IPS-11a (cell line): ENCODE measurements at regions not wholly inside any gene's neighbourhood (a gene's known extent, or its start where the extent isn't known, plus 50 kb on each side); places are given as distances from the start of the nearest gene placed in this dataset.

Experiments
- H3K4me3 ChIP-seq: one replicate; pipeline ENCODE4 v1.5.1; 2013; ENCODE audit warnings: low read depth, low read length, control low read depth

- H3K4me3 ChIP-seq = no peak overlapping the region
These were observed 108.8 kb downstream of the SQOR start for GRCh38 chr15:45743426-45744235.

GRCh38 chr15:45744236-45744589 lies 109.4 kb downstream of the SQOR start:
- H3K4me3 ChIP-seq = no peak overlapping the region

DNA sequence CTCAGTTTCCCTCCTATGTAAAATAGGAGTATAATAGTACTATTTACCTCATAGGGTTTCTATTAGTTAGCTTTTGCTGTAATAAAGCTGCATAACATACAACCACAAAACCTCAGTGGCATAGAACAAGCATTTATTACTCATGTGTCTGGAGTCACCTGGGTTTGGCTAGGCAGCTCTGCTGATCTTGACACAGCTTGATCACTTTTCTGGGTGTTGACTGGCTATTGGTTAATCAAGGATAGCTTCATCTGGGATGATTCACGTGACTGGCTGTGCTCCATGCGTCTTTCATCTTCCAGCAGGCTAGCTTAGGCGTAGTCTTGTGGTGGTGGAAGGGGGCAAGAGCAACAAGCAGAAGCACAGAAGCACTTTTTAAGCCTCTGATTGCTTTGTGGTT lies 112.6 kb downstream of the SQOR start:
- no peak overlapping the region for H3K4me3 ChIP-seq

DNA sequence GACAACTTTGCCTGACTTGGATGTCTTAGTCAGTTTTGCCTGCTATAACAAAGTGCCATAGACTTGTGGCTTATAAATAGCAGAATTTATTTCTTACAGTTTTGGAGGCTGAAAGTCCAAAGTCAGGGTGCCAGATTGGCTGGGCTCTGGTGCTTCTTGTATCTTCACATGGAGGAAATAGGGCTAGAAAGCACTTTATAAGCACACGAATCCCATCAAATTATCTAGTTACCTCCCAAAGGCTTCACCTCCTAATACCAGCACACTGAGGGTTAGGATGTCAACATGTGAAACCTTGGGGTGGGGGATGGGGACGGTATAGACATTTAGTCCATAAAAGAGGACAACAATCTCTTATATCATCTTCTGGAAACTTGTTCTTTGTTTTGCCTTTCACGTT lies 116.8 kb downstream of the SQOR start:
- H3K4me3 ChIP-seq = no peak overlapping the region

GRCh38 chr15:45759936-45760335 lies 125.1 kb downstream of the SQOR start:
- H3K4me3 ChIP-seq = no peak overlapping the region

- H3K4me3 ChIP-seq = no peak overlapping the region
These were observed 127.9 kb downstream of the SQOR start for GRCh38 chr15:45762726-45763125.

GRCh38 chr15:45763170-45763869 lies 128.5 kb downstream of the SQOR start:
- no peak overlapping the region for H3K4me3 ChIP-seq

GRCh38 chr15:45773149-45773548 lies 138.3 kb downstream of the SQOR start:
- H3K4me3 ChIP-seq = no peak overlapping the region

DNA sequence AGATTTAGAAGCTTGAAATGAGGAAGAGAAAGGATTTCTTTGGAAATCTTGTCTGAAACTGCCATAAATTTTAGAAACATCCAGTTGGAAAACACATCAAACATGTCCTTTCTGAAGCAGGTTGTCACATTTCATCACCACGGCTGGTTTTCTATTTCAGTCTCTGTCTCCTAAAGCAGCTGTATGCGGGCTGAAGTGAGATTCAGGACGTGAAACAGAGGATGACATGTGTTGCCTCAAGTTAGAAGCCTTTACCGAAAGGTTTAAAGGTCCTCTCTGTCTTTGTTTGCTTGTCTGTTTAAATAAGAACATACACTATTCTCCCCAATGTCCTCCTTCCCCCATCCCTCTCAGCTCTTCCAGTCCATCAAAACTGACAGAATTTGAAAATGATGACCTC lies 141.9 kb downstream of the SQOR start:
- H3K4me3 ChIP-seq = no peak overlapping the region

- H3K4me3 ChIP-seq = no peak overlapping the region
These were observed 143.0 kb downstream of the SQOR start for GRCh38 chr15:45777781-45778180.

GRCh38 chr15:45780352-45780751 lies 145.5 kb downstream of the SQOR start:
- no peak overlapping the region for H3K4me3 ChIP-seq

- no peak overlapping the region for H3K4me3 ChIP-seq
These were observed 149.8 kb downstream of the SQOR start for GRCh38 chr15:45784656-45785055.

GRCh38 chr15:45785897-45786296 lies 151.1 kb downstream of the SQOR start:
- H3K4me3 ChIP-seq = no peak overlapping the region

DNA sequence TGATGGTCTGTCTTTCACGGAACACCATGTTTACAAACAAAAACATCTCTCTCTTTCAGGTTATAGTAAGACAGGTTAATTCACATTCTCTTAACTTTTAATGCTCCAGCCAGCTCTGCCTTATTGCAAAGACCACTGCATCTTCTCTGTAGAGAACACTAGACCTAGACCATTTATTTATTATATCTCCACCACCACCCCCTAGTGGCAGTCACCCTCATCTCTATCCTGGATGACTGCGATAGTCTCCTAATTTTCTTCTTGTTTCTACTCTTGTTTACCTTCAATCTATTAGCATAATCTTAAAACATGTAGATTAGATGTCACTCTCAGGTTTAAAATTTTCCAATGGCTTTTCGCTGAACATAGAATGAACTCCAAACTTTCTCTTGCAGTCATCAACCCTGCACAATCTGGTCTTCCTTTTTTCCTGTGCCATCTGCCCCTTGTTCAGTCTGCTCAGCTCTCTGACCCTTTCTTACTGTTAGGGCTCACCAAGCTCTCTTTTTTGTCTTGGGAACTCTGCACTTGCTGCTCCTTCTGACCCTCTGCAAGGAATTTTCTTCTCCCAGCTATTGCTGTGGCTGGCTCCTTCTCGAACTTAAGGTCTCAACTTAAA lies 155.6 kb downstream of the SQOR start:
- no peak overlapping the region for H3K4me3 ChIP-seq

GRCh38 chr15:45794304-45794703 lies 159.5 kb downstream of the SQOR start:
- no peak overlapping the region for H3K4me3 ChIP-seq

DNA sequence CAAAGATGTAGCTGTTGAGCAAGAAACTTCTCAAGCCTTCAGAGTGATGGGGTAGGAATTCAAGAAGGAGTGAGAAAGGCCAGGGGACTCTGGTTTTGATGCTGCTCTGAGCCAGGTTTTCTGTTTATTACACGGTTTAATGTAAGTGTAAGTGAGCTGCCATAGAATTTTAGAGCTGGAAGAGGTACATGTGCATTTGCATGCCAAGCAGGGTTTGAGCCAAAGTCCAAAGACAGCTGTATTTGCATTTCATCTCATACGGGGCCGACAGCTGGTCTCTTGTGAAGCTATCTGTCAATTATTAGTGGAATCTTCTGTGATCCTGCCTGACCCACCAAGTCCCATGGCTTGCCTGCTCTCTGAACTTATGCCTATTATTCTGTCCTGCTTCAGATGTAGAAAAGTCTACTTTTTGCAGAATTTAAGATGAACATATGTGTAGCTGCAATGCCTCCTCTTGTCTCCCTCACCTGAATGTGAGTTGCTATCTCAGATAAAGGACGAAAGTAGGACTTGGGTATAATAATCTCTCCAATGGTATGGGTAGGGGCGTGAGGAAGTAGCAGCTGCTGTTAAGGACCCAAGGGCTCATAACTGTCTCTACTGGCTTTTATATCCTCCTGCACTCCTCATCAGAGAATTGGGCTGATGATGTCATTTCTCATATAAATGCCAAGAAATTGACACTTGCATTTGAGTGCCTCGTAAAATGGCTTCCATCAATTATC lies 160.0 kb downstream of the SQOR start:
- H3K4me3 ChIP-seq = no peak overlapping the region

GRCh38 chr15:45795440-45796069 lies 160.7 kb downstream of the SQOR start:
- H3K4me3 ChIP-seq = no peak overlapping the region

DNA sequence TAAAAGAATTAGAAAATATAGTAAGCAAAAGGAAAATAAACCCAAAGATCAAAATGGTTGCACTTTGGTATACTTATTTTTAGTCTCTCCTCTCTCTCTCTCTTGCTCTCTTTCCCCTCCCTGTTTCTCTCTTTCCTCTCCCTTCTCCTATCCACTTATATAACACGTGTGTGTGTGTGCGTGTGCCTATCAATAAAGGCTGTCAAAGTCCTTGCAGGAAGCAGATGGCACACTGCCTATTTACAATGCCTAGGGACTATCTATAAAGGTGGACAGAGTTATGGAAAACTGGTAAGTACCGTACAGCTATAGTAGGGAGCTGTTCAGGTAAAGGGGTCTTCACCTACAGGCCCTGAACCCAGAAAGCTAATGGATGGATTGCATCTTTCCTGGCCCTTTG lies 161.6 kb downstream of the SQOR start:
- no peak overlapping the region for H3K4me3 ChIP-seq

DNA sequence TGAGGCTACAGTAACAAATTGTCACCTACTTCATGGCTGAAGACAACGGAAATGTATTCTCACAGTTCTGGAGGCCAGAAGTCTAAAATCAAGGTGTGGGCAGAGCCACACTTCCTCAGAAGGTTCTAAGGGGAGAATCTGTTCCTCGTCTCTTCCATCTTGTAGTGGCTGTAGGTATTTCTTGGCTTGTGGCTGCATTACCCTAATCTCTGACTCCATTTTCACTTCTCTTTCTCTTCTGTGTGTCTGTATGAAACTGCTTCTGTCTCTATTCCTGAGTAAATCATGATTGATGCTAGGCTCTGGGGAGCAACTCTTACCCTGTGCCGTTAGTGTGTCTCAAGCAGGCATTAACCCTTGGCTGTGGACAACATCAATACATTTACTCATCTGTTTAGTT lies 164.7 kb downstream of the SQOR start:
- H3K4me3 ChIP-seq = no peak overlapping the region

DNA sequence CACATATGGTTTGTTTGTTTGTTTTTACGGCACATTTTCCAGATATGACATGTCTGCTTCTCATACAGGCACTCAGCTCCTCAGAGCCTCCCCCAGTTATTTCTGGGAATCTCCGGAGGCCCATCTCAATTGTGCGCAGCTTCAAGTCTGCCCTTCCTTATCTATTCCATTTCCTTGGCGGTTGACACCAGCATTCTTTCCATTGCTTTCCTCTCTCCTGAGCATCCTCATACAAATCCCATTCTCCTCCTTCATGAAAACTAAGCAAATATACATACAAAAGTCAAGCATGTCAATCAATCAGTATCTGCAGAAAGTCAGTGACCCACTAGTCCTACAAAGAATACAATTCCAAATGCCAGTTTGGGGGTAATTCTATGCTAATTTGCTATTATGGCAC lies 166.7 kb downstream of the SQOR start:
- H3K4me3 ChIP-seq = no peak overlapping the region

DNA sequence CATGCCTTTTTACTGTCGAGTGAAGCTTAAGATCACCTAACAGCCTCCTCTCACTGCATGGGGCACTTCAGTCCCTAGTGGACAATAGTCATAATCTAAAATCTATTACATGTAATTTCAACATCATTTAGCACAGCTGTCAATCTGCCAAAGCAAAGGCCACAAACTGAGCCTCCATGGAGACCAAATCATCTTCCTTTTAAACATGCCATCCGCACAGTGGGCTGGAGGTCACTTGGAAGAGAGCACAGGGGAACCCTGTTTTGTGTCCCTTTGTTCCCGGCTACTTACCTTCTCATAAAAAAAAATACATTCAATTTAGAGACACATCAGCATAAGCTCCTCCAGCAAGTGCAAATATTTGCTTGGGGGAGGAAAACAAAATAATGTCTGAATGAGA lies 167.3 kb downstream of the SQOR start:
- H3K4me3 ChIP-seq = no peak overlapping the region
